HEK293 (cell line): ENCODE measurements at regions not wholly inside any gene's neighbourhood (a gene's known extent, or its start where the extent isn't known, plus 50 kb on each side); places are given as distances from the start of the nearest gene placed in this dataset.

ENCODE experiments used
- CTCF ChIA-PET: fragments of 350-600 bp; formaldehyde crosslinking; extraction: SDS; loops from one replicate; lab custom pipeline; 2021; ENCODE audit warnings: antibody characterized with exemption; lab: Yijun Ruan, JAX
- POLR2A ChIA-PET: fragments of 300-600 bp; formaldehyde crosslinking; extraction: SDS; loops from one replicate; lab custom pipeline; 2020; ENCODE audit warnings: antibody characterized with exemption, inconsistent platforms; lab: Yijun Ruan, JAX
- H3K27ac ChIP-seq: fragments of 200-500 bp; sonication (Bioruptor generic); 2 replicates; pipeline ENCODE4 v1.5.1; 2014; ENCODE audit warnings: low read depth, low read length, control low read depth, inconsistent platforms; ENCODE audit errors: extremely low read depth
- H3K36me3 ChIP-seq, 2 experiments: fragments of 200-500 bp in 1 of 2; sonication (Bioruptor generic) in 1 of 2; 1 replicate in 1 of 2; 2 replicates in 1 of 2; pipeline ENCODE4 v1.5.1; 2014 to 2017; ENCODE audit warnings: inconsistent platforms in 2 of 2, low read length in 2 of 2; ENCODE audit not compliant: control insufficient read depth in 2 of 2, insufficient read depth in 1 of 2
- H3K4me1 ChIP-seq: fragments of 200-500 bp; sonication (Bioruptor generic); 2 replicates; pipeline ENCODE4 v1.5.1; 2014; ENCODE audit warnings: mild to moderate bottlenecking, low read length, inconsistent platforms; ENCODE audit not compliant: control insufficient read depth, insufficient read depth
- H3K4me3 ChIP-seq: 2 replicates; pipeline ENCODE4 v1.5.1; 2011; ENCODE audit warnings: low read depth, mild to moderate bottlenecking, control low read depth, low read length, moderate library complexity
- H3K9me3 ChIP-seq: fragments of 200-500 bp; sonication (Bioruptor generic); 2 replicates; pipeline ENCODE4 v1.5.1; 2014; ENCODE audit warnings: low read depth, low read length, inconsistent platforms; ENCODE audit not compliant: control insufficient read depth, insufficient read depth
- AEBP2 ChIP-seq: fragments of 450-650 bp; formaldehyde crosslinking; IDR thresholded peaks from 2 replicates; pipeline ENCODE4 v1.5.1; 2016; ENCODE audit warnings: missing biosample characterization, missing genetic modification characterization, borderline replicate concordance
- KLF9 ChIP-seq: fragments of 450-650 bp; formaldehyde crosslinking; IDR thresholded peaks from 2 replicates; pipeline ENCODE4 v1.5.1; 2016; ENCODE audit warnings: missing biosample characterization, missing genetic modification characterization, low read depth
- ZFP41 ChIP-seq: fragments of 450-650 bp; formaldehyde crosslinking; IDR thresholded peaks from 2 replicates; pipeline ENCODE4 v1.5.1; 2016; ENCODE audit warnings: missing biosample characterization, missing genetic modification characterization, borderline replicate concordance
- ZNF140 ChIP-seq: fragments of 450-650 bp; formaldehyde crosslinking; IDR thresholded peaks from 2 replicates; pipeline ENCODE4 v1.5.1; 2016; ENCODE audit warnings: missing biosample characterization, missing genetic modification characterization
- ZNF157 ChIP-seq: fragments of 450-650 bp; formaldehyde crosslinking; IDR thresholded peaks from 2 replicates; pipeline ENCODE4 v1.5.1; 2016; ENCODE audit warnings: missing biosample characterization, missing genetic modification characterization
- ZNF26 ChIP-seq: fragments of 450-650 bp; formaldehyde crosslinking; IDR thresholded peaks from 2 replicates; pipeline ENCODE4 v1.5.1; 2016; ENCODE audit warnings: missing biosample characterization, missing genetic modification characterization
- ZNF280D ChIP-seq: fragments of 450-650 bp; formaldehyde crosslinking; IDR thresholded peaks from 2 replicates; pipeline ENCODE4 v1.5.1; 2016; ENCODE audit warnings: missing biosample characterization, missing genetic modification characterization
- ZNF362 ChIP-seq: fragments of 450-650 bp; formaldehyde crosslinking; IDR thresholded peaks from 2 replicates; pipeline ENCODE4 v1.5.1; 2016; ENCODE audit warnings: missing biosample characterization, missing genetic modification characterization
- ZNF521 ChIP-seq: fragments of 450-650 bp; formaldehyde crosslinking; IDR thresholded peaks from 2 replicates; pipeline ENCODE4 v1.5.1; 2017; ENCODE audit warnings: missing biosample characterization, mild to moderate bottlenecking, missing genetic modification characterization
- ZNF560 ChIP-seq: fragments of 450-650 bp; formaldehyde crosslinking; IDR thresholded peaks from 2 replicates; pipeline ENCODE4 v1.5.1; 2017; ENCODE audit warnings: missing biosample characterization, missing genetic modification characterization, borderline replicate concordance
- ZNF585B ChIP-seq: fragments of 450-650 bp; formaldehyde crosslinking; IDR thresholded peaks from 2 replicates; pipeline ENCODE4 v1.5.1; 2016; ENCODE audit warnings: missing biosample characterization, missing genetic modification characterization
- ZNF600 ChIP-seq: fragments of 450-650 bp; formaldehyde crosslinking; IDR thresholded peaks from 2 replicates; pipeline ENCODE4 v1.5.1; 2016; ENCODE audit warnings: missing biosample characterization, missing genetic modification characterization
- ZNF639 ChIP-seq: fragments of 450-650 bp; formaldehyde crosslinking; IDR thresholded peaks from 2 replicates; pipeline ENCODE4 v1.5.1; 2016; ENCODE audit warnings: missing biosample characterization, missing genetic modification characterization
- ZNF654 ChIP-seq: fragments of 450-650 bp; formaldehyde crosslinking; IDR thresholded peaks from 2 replicates; pipeline ENCODE4 v1.5.1; 2016; ENCODE audit warnings: low read depth, missing biosample characterization, missing genetic modification characterization
- ZNF658 ChIP-seq: fragments of 450-650 bp; formaldehyde crosslinking; IDR thresholded peaks from 2 replicates; pipeline ENCODE4; 2016; ENCODE audit warnings: missing biosample characterization, missing genetic modification characterization
- ZNF704 ChIP-seq: fragments of 450-650 bp; formaldehyde crosslinking; IDR thresholded peaks from 2 replicates; pipeline ENCODE4 v1.5.1; 2016; ENCODE audit warnings: missing biosample characterization, missing genetic modification characterization
- ZNF843 ChIP-seq: fragments of 450-650 bp; formaldehyde crosslinking; IDR thresholded peaks from 2 replicates; pipeline ENCODE4 v1.5.1; 2016; ENCODE audit warnings: missing biosample characterization, missing genetic modification characterization

- Histone ChIP-seq H3K36me3 (no peaks in the 10 kb centered on the region), H3K4me3 (no peak overlapping the region), H3K27ac (no peak overlapping the region), H3K4me1 (no peaks in the 10 kb centered on the region)
- CTCF ChIA-PET: no interaction called here
- TF ChIP-seq ZNF585B (tag by site-specific recombination): peak; percentile 73
- no peak for TF ChIP-seq ZNF521
- no peak for TF ChIP-seq ZNF843 (tag by site-specific recombination)
- TF ChIP-seq ZFP41 (tag by site-specific recombination): no peak
- TF ChIP-seq, all 188 proteins: peak for 1
- H3K9me3 ChIP-seq: no peaks in the 10 kb centered on the region
- POLR2A ChIA-PET: no interaction called here
Observed at GRCh38 chr2:12402440-12403139, 314.1 kb upstream of the TRIB2 start.

GRCh38 chr2:12404497-12404896 lies 312.2 kb upstream of the TRIB2 start:
- no peak for TF ChIP-seq ZNF280D
- CTCF ChIA-PET: interaction anchor here (0.6 kb wide), 1 partner anchor 584 kb away, joined by 3 read pairs; no protein-coding TSS in a partner anchor

GRCh38 chr2:12407160-12407559 lies 309.6 kb upstream of the TRIB2 start:
- TF ChIP-seq ZNF26 (tag by site-specific recombination) (no peak), ZNF658 (tag by site-specific recombination) (no peak), ZNF157 (tag by site-specific recombination) (no peak), KLF9 (no peak), ZNF654 (tag by site-specific recombination) (no peak), ZNF362 (tag by site-specific recombination) (no peak), ZNF560 (tag by site-specific recombination) (no peak)
- no peak overlapping the region for H3K4me3 ChIP-seq
- no peaks in the 10 kb centered on the region for H3K9me3 ChIP-seq
- CTCF ChIA-PET: no interaction called here
- POLR2A ChIA-PET: no interaction called here
- H3K4me1 ChIP-seq: no peaks in the 10 kb centered on the region
- H3K36me3 ChIP-seq: no peaks in the 10 kb centered on the region
- H3K27ac ChIP-seq: no peak overlapping the region

More at GRCh38 chr2:12404497-12404896, 312.2 kb upstream of the TRIB2 start:
- no peak overlapping the region for H3K27ac ChIP-seq
- no peaks in the 10 kb centered on the region for H3K36me3 ChIP-seq
- POLR2A ChIA-PET: no interaction called here
- H3K4me3 ChIP-seq: no peak overlapping the region
- H3K4me1 ChIP-seq: no peaks in the 10 kb centered on the region
- H3K9me3 ChIP-seq: no peaks in the 10 kb centered on the region

GRCh38 chr2:12412898-12413305 lies 303.8 kb upstream of the TRIB2 start:
- ChIA-PET POLR2A (no interaction called here), CTCF (interaction anchor here (2.1 kb wide), 1 partner anchor 594 kb away, joined by 5 read pairs; no protein-coding TSS in a partner anchor)
- no peak overlapping the region for H3K4me3 ChIP-seq
- H3K27ac ChIP-seq: no peak overlapping the region
- H3K9me3 ChIP-seq: no peaks in the 10 kb centered on the region
- H3K4me1 ChIP-seq: no peaks in the 10 kb centered on the region
- no peaks in the 10 kb centered on the region for H3K36me3 ChIP-seq
- no peak for TF ChIP-seq ZNF704 (tag by site-specific recombination)
- TF ChIP-seq AEBP2 (tag by site-specific recombination): no peak
- no peak for TF ChIP-seq ZNF600 (tag by site-specific recombination)
- no peak for TF ChIP-seq ZNF654 (tag by site-specific recombination)
- no peak for TF ChIP-seq ZNF140
- TF ChIP-seq ZNF639: no peak
